Gastroesophageal sphincter (tissue), 3 donors: ENCODE measurements at regions not wholly inside any gene's neighbourhood (a gene's known extent, or its start where the extent isn't known, plus 50 kb on each side); places are given as distances from the start of the nearest gene placed in this dataset.

ENCODE experiments used
- POLR2A ChIP-seq, 2 donors: fragments of 450-650 bp; IDR thresholded peaks; one replicate each; pipeline ENCODE4 v1.6.1; 2017; ENCODE audit warnings: antibody characterized with exemption in 2 of 2, mild to moderate bottlenecking in 2 of 2, moderate library complexity in 1 of 2
- TF ChIP-seq, protein P1 (sequence below), 4 experiments: fragments of 200-600 bp in 2 of 4; fragments of 450-650 bp in 2 of 4; sonication (generic) in 1 of 4; IDR thresholded peaks; one replicate each; pipeline ENCODE4 v1.5.1; 2017 to 2019; ENCODE audit warnings: antibody characterized with exemption in 4 of 4, mild to moderate bottlenecking in 2 of 4, moderate library complexity in 2 of 4

DNA sequence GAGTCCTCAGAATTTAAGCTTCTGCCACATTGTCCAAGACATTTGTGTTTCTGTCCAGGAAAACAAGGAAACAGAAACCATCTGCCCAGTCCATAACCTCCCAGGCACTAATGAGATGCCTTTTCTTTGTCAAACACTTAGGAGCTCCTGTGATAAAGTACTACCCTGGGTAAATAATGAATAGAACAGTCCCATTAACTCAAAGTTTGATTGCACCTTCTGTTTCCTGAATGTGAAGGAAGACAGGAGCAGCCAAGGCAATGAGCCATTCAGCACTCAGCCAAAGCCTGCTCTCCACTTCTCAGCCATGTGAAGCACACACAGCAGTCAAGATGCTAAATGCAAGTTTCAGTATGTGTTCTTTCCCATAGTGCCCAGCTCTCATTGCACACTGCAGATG, 199.8 kb downstream of the SEC16B start:
- TF ChIP-seq POLR2A (IDR thresholded peaks at IDR 0.05): no peak
- TF ChIP-seq, protein P1, sequence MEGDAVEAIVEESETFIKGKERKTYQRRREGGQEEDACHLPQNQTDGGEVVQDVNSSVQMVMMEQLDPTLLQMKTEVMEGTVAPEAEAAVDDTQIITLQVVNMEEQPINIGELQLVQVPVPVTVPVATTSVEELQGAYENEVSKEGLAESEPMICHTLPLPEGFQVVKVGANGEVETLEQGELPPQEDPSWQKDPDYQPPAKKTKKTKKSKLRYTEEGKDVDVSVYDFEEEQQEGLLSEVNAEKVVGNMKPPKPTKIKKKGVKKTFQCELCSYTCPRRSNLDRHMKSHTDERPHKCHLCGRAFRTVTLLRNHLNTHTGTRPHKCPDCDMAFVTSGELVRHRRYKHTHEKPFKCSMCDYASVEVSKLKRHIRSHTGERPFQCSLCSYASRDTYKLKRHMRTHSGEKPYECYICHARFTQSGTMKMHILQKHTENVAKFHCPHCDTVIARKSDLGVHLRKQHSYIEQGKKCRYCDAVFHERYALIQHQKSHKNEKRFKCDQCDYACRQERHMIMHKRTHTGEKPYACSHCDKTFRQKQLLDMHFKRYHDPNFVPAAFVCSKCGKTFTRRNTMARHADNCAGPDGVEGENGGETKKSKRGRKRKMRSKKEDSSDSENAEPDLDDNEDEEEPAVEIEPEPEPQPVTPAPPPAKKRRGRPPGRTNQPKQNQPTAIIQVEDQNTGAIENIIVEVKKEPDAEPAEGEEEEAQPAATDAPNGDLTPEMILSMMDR (IDR thresholded peaks at IDR 0.05): no peak
